NCI-H2196 (cell line): ENCODE measurements at regions not wholly inside any gene's neighbourhood (a gene's known extent, or its start where the extent isn't known, plus 50 kb on each side); places are given as distances from the start of the nearest gene placed in this dataset.

ENCODE experiments used
- DNase-seq: peaks from one replicate; lab custom pipeline; 2025; ENCODE audit not compliant: unreplicated experiment; lab: John Stamatoyannopoulos, UW

- DNase-seq, result no peak
Observed at GRCh38 chr10:4012848-4013247, 227.8 kb upstream of the KLF6 start.

- no peak for DNase-seq
Observed at GRCh38 chr10:4011136-4011812, 226.3 kb upstream of the KLF6 start.

GRCh38 chr10:4008676-4009382 lies 223.8 kb upstream of the KLF6 start:
- DNase-seq, result no peak

- DNase-seq, result no peak
Observed at GRCh38 chr10:4007771-4008170, 222.8 kb upstream of the KLF6 start.

GRCh38 chr10:4006858-4007257 lies 221.8 kb upstream of the KLF6 start:
- DNase-seq, result no peak

- no peak for DNase-seq
Observed at GRCh38 chr10:4006051-4006450, 221.0 kb upstream of the KLF6 start.

- no peak for DNase-seq
Observed at GRCh38 chr10:4004990-4005389, 220.0 kb upstream of the KLF6 start.

- no peak for DNase-seq
Observed at GRCh38 chr10:4004144-4004543, 219.1 kb upstream of the KLF6 start.

GRCh38 chr10:4003348-4003973 lies 218.5 kb upstream of the KLF6 start:
- DNase-seq, result no peak

- no peak for DNase-seq
Observed at GRCh38 chr10:4001811-4002210, 216.8 kb upstream of the KLF6 start.

- no peak for DNase-seq
Observed at GRCh38 chr10:3999642-4000041, 214.6 kb upstream of the KLF6 start.

- DNase-seq, result no peak
Observed at GRCh38 chr10:3996697-3997096, 211.7 kb upstream of the KLF6 start.

GRCh38 chr10:3995302-3996210 lies 210.5 kb upstream of the KLF6 start:
- DNase-seq, result no peak

- DNase-seq, result no peak
Observed at GRCh38 chr10:3992382-3993178, 207.6 kb upstream of the KLF6 start.

GRCh38 chr10:3990307-3990706 lies 205.3 kb upstream of the KLF6 start:
- no peak for DNase-seq

- DNase-seq, result no peak
Observed at GRCh38 chr10:3987143-3987974, 202.3 kb upstream of the KLF6 start.

- no peak for DNase-seq
Observed at GRCh38 chr10:3986493-3987142, 201.6 kb upstream of the KLF6 start.

- no peak for DNase-seq
Observed at GRCh38 chr10:3982746-3983442, 197.9 kb upstream of the KLF6 start.

GRCh38 chr10:3981300-3981699 lies 196.3 kb upstream of the KLF6 start:
- no peak for DNase-seq
